ENCODE measurements at regions not wholly inside any gene's neighbourhood (a gene's known extent, or its start where the extent isn't known, plus 50 kb on each side); places are given as distances from the start of the nearest gene placed in this dataset.

DNA sequence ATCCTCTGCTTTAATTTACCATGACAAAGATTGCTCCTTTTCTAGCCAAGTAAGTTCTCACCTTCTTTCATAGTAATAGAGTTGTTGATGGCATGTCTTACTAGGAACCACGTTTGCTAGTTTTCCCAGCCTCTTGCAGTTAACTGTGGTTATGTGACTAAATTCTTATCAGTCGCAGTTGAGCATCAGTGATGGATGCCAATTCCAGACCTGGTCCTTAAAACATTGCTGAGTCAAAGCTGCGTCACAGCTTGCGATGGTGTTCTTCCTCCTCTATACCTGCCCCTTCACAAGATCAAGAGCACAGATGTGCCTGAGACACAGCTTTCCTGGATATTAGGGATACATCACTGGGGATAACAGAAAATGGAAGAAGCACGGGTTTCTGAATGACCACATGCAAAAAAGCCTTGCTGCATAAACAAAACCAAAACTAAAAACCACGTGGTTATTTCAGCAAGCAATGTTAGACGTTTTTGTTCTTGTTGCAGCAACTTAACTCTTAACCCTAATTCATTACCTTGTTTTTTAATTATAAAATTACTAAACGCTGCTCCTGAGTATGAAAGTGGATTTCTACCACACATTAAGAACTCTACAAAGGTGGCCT lies 97.6 kb upstream of the DACH1 start:
- DNase-seq (ENCODE audit: low read depth): no peak

DNA sequence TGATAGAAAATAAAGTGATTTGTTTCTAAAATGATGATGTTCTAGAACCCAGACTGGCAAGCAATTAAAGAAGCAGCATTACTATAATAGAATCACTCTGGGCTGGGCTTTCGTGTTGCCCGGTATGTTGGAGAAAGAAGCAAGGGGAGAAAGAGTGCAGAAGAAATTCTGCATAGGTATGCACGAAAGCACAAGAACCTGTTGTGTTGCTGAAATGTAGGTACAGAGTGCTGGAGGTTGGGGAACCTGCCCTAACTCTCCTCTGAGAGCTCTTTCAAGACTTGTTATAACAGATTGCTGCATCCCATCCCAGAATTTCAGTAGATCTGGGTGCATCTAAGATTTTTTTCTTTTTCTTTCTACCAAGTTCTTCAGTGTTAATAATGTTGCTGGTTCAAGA lies 95.7 kb upstream of the DACH1 start:
- no peak for DNase-seq (ENCODE audit: low read depth)

DNA sequence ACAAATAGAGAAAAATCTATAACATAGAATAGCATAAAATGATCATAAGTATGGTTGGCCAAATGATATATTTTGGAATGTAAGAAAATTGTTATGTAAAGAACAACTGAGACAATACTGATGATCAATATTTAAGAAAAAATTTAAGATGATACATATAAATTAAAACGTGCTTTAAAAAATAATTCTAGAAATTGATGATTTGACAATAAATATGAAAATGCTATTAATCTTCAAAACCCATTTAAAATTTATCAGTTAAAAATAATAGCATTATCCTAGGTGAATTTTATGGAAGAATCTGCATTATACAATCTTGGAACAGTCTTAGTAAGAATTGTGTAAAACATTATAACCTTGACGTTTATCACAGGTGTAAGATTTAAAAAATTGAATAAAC lies 95.1 kb upstream of the DACH1 start:
- no peak for DNase-seq (ENCODE audit: low read depth)

DNA sequence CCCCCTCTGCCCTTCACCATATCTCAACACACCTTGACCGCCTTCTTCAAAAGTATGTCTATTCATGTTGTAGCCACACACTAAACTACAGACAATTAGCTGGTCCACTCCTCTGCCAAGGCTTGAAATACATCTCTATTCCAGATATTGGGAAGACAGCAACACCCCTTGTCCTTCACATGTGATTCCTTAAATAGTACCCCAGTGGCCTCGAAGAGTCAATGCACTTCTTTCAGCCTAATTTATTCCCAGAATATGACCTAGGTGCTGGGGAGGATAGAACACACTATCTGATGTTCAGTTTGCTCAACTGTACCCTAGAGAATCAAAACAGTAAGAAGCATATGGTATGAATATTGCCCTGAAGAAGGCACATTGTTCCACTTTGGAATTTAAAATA lies 82.4 kb upstream of the DACH1 start:
- DNase-seq (ENCODE audit: low read depth): no peak

DNA sequence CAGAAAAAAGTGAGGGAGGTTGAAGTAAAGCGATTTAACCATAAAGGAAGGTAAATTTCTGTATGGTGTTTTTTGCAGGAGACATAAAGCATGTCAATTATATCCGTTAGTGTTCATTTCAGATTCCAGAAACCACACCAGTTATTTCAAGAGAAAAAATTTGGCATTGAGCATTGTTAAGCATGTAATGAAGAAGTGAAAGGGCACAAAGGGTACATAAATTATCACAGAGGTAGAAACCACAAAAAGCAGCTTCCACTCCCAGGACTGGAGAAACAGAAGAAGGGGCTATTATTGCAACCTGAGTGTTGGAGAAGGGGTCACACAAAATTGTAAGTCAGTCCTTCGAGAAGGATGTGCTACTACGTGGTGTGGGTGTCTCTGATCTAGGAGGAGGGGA lies 72.2 kb upstream of the DACH1 start:
- DNase-seq (ENCODE audit: low read depth): no peak

DNA sequence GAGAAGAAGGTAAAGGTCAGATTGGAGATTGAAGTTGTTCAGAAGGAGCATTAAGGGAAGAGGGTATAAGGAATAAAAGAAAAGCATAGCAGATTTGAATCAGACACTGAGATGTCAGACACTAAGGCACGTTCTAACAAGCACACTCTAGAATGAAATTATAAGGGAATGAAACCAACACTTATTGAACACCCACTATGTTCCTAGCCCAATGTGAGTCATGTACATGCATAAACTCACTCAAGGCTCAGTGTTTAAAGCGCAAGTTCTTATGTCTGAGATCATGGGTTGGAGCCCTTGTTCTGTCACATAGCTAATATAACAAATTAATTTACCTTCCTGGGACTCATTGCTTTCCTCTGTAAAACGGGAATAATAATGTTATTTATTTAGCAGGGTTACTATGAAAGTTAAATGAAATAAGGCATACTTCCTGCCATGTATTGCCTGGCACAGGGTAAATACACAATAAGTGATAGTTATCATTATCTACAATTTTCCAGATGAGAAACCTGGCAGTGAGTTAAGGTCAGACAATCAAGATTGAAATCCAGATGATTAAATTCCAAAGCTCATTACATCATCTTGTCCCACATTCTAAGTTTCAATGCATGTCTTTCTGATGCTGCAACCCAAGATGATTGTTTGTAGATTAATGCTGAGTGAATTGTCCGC lies 68.3 kb upstream of the DACH1 start:
- DNase-seq (ENCODE audit: low read depth): no peak

DNA sequence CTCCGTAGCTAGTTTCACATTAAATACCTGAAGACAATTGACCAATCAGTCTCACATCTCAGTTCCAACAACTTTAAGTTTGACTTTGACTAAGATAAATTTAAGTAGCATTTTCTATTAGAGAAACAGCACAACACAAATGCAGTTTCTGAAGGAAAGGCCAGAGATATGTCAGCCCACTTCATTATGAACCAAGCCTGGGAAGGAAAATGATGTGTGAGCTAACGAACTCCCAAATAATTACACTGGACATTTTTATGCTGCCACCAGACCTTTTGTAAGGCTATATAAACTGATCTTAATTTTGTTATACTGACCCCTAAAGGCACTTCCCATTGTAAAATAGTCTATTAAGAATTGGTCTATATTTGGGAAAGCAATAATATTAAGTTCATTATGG lies 57.9 kb upstream of the DACH1 start:
- DNase-seq (ENCODE audit: low read depth): no peak

DNA sequence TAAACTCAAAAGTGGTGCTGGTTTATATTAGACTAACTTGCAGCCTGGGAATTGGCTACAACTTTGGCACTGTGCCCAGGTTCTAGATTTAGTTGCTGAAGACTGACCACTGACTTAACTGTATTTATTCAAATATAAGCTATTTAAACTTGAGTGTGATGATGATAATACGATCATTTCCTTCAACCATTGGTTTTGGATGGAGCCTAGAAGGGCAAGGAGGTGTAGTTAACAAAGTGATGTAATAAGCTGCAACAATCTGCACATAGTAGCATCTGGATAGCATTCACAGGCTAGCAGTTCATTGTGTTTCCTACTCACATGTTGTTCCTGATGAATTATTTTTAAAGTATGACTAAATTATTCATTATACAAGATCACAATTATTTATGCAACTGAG lies 55.2 kb upstream of the DACH1 start:
- DNase-seq (ENCODE audit: low read depth): peak; percentile 36

Measured in GM04504 (cell line).